Dedifferentiated amniotic fluid mesenchymal stem cell (primary cell): ENCODE measurements at regions not wholly inside any gene's neighbourhood (a gene's known extent, or its start where the extent isn't known, plus 50 kb on each side); places are given as distances from the start of the nearest gene placed in this dataset.
A peak's percentile ranks its signal among the peaks of the same experiment; 100 is the strongest.
"Not testable (repeated sequence)": the region's sequence is repeated elsewhere in the genome, so short reads cannot be mapped to it uniquely, and the experiment has no call there.

Experiments
- DNase-seq: peaks from one replicate; pipeline ENCODE4 v3.0.0-alpha.2; 2016; ENCODE audit errors: extremely low spot score

GRCh38 chr4:26175006-26175786 lies 145.6 kb upstream of the RBPJ start:
- DNase-seq = no peak

- DNase-seq = no peak
These were observed 144.8 kb upstream of the RBPJ start for GRCh38 chr4:26175905-26176470.

- DNase-seq = peak; percentile 42
These were observed 144.1 kb upstream of the RBPJ start for GRCh38 chr4:26176598-26177149.

GRCh38 chr4:26178854-26179253 lies 142.0 kb upstream of the RBPJ start:
- no peak for DNase-seq

- no peak for DNase-seq
These were observed 141.5 kb upstream of the RBPJ start for GRCh38 chr4:26179316-26179760.

- no peak for DNase-seq
These were observed 139.2 kb upstream of the RBPJ start for GRCh38 chr4:26181616-26182015.

- no peak for DNase-seq
These were observed 137.8 kb upstream of the RBPJ start for GRCh38 chr4:26183017-26183416.

- no peak for DNase-seq
These were observed 135.4 kb upstream of the RBPJ start for GRCh38 chr4:26185436-26185835.

GRCh38 chr4:26191353-26191752 lies 129.5 kb upstream of the RBPJ start:
- DNase-seq = no peak

- no peak for DNase-seq
These were observed 127.6 kb upstream of the RBPJ start for GRCh38 chr4:26192899-26193869.

GRCh38 chr4:26194764-26195163 lies 126.0 kb upstream of the RBPJ start:
- no peak for DNase-seq

- DNase-seq = no peak
These were observed 124.2 kb upstream of the RBPJ start for GRCh38 chr4:26196567-26196966.

- peak; percentile 53 for DNase-seq
These were observed 123.6 kb upstream of the RBPJ start for GRCh38 chr4:26197018-26197779.

- DNase-seq = not testable (repeated sequence)
These were observed 121.9 kb upstream of the RBPJ start for GRCh38 chr4:26198931-26199330.

GRCh38 chr4:26199596-26199995 lies 121.2 kb upstream of the RBPJ start:
- no peak for DNase-seq

GRCh38 chr4:26201120-26201519 lies 119.7 kb upstream of the RBPJ start:
- DNase-seq = peak; percentile 26

GRCh38 chr4:26204249-26204825 lies 116.5 kb upstream of the RBPJ start:
- no peak for DNase-seq

GRCh38 chr4:26204911-26205370 lies 115.9 kb upstream of the RBPJ start:
- no peak for DNase-seq

GRCh38 chr4:26206339-26206738 lies 114.5 kb upstream of the RBPJ start:
- peak; percentile 72 for DNase-seq

GRCh38 chr4:26206999-26207398 lies 113.8 kb upstream of the RBPJ start:
- DNase-seq = no peak

- no peak for DNase-seq
These were observed 113.2 kb upstream of the RBPJ start for GRCh38 chr4:26207631-26208030.
